Pulmonary artery endothelial cell (primary cell): ENCODE measurements at regions not wholly inside any gene's neighbourhood (a gene's known extent, or its start where the extent isn't known, plus 50 kb on each side); places are given as distances from the start of the nearest gene placed in this dataset.

Experiments used
- DNase-seq: peaks from one replicate; pipeline ENCODE4 v3.0.0-alpha.2; 2011; ENCODE audit warnings: low read depth, low spot score

DNA sequence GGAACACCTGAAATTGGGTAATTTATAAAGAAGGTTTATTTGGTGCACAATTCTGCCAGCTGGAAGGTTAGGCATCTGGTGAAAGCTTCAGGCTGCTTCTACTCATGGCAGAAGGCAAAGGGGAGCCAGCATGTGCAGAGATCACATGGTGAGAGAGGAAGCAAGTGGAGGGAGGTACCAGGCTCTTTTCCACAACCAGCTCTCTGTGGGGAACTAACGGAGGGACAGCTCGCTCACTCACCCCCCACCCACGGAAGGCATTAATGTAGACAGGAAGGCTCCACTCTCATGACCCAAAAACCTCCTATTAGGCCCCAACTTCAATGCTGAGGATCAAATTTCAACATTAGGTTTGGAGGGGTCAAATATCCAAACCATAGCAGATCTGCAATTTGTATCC is 75.6 kb upstream of the ARHGAP32 start:
- no peak for DNase-seq

- no peak for DNase-seq
Measured at GRCh38 chr11:129266536-129266935, 74.4 kb upstream of the ARHGAP32 start.

DNA sequence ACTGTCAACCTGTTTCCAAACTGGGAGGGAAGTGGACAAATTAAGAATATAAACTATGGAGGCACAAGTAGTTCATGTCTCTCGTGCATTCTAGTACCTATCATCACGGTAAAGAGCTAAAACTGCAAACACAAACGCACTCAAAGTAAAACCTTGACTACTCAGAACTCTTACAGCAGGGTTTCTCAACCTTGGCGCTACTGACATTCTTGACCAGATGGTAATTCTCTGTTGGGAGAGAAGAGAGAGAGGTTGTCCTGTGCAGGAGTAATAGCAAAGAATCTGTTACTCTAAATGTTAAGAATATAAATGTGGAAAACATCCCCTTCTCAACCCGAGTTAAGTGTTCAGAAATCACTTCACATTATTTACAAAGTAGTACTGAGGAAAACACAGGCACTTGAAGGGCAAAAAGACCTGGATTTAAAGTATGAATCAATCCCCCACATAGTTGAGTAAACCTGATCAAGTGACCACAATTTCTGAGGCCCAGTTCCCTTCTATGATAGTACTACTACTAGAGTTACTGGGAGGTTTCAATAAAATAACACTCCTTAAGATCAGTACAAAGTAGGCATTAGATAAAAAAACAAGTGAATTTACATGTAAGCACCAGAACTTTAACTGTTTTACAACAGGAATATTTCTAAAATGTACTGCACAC is 73.1 kb upstream of the ARHGAP32 start:
- no peak for DNase-seq

DNA sequence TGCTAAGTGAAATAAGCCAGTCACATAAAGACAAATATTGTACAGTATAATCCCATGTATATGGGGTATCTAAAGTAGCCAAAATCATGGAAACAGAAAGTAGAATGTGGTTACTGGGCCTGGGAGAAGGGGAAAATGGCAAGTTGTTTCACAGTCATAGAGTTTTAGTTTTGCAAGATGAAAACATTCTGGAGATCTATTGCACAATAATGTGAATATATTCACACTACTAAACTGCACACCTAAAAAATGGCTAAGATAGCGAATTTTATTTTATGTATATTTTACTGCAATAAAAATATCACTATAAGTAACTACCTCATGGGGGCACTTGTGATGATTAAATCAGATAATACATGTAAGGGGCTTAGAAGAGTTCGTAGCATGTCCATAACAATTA is 72.0 kb upstream of the ARHGAP32 start:
- no peak for DNase-seq

GRCh38 chr11:129260750-129261149 is 68.6 kb upstream of the ARHGAP32 start:
- DNase-seq: no peak

DNA sequence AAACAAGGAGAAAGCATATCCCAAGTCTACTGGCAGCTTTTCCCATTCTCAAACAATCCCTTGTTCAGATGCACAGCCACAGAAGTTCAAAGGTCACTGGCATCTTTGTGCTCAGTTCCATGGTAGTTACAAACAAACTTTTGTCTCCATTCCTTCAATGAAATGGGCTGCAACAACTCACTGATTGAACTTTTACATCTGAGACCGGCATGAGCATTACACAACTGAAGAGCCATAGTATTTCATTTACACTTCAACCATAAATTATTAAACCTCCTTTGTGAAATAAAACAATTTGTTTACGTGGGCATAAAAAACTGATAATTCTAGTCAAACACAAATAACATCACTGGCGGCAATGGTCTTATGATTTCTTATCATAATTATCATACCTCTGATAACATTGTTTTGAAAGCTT is 67.8 kb upstream of the ARHGAP32 start:
- DNase-seq: no peak

DNA sequence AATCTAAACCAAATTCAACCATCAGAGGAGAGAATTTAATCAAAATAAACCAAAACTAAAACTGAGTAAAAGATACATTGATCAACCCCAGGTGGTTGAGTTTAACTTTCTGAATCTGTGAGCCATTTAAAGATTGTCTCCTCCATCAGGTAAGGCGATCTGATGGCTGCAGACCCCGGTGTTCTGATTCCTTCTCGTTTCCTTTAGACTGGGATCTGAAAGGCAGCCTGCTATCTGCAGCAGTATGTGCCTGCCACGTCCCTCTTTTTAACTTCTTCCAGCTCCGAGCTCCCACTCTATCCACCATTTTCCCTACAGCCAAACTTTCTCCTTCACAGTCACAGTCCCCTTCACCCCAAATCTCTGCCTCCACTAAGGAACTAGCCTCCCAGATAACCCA is 66.1 kb upstream of the ARHGAP32 start:
- no peak for DNase-seq

DNA sequence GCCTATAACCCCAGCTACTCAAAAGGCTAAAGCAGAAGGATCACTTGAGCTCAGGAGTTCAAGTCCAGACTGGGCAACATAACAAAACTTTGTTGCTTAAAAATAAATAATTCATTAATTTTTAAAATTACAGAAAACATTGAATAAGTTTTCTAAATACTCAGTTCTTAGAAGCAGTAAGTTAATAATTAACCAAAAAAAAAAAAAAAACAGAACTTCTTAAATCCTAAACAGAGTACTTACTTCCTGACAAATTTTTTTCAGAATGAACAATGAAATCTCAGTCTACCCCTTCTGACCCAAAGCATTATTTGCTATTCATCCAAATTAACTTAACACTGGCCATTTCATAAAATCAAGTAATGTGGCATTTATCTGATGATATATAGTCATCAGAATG is 65.4 kb upstream of the ARHGAP32 start:
- DNase-seq: no peak

- no peak for DNase-seq
Measured at GRCh38 chr11:129252621-129253020, 60.5 kb upstream of the ARHGAP32 start.

DNA sequence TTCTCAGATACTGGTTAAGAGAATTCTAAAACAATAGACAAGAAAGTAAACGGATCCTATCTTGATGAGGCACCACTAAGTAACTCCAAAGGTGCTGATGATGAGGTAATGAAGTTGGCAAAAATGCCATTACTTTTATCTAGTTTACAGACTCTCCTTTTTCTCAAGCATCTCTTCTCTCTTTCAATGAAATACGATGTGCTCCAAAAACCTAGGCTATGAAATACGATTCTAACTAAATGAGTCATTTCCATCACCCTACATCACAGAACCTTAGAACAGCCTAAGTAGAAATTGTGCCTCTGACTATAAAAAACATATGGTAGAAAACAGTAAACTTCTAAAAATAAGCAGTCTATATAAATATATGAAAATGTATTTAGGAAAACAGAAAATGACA is 58.9 kb upstream of the ARHGAP32 start:
- DNase-seq: no peak

GRCh38 chr11:129249923-129250322 is 57.8 kb upstream of the ARHGAP32 start:
- no peak for DNase-seq

DNA sequence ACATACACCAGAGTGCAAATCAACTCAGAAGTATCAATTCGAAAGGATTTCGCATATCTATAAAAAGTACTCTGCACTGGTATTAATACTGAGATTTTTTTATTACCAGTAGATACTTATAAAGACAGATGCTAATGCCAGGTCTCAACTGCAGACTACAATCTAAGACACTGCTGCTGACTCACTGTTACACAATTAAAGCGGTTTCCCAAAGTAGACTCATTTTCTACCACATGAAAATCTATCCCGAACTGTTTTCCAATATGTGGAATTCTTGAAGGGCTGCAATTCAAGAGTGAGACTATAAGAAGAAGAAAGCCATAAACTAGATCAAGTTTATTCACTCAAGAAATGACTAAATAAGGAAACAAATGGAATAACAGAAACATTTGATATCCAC is 57.2 kb upstream of the ARHGAP32 start:
- no peak for DNase-seq

DNA sequence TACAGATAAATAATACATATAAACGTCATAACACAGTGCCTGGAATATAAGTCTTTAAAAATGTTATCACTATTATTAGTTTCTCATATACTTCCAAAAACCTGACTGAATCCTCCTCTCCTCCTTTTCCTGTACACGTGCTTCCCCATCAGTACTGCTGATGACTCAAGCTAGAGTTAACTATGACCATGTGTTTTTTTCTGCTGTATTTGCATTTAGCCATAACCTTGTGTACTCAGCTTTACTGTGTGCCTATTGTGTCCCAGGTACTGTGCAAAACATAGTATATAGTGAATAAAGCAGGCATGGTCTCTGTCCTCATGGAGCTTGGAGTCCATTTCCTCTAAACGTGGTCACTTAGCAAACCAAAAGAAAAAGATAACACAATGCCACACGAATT is 56.5 kb upstream of the ARHGAP32 start:
- no peak for DNase-seq

DNA sequence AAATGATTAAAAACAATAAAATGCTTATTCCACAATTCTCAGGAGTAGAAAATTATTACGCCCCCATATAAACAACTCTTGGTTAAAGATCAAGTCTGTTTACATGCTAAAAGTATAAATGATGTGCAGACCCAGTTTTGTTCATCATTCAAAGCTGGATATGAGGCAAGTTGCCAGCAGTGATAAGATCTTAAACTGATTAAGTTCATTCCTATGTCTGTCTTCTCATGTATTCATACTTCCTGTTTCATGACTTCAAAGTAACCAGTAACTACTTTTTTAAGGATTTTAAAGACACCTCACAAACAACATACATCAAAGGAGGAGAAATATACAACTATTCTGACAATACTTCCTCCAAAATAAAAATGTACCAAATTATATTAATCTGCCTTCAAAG is 55.0 kb upstream of the ARHGAP32 start:
- DNase-seq: no peak

DNA sequence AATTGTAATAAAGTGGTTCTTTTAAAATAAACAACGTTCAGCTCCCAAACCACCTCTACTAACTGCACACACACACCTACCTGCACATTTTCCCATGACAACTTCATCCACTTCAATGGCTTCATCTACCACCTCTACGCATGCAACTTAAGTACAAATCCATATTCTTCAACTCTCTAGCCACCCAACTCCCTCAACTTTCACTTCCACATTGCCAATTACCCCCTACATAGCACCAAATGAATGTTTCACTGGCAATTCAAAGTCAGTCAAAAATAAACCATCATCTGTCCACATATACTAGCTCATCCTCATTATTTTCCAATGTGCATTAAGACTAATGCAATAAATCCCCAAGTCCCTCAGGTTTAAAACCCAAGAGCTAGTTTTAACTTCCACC is 50.7 kb upstream of the ARHGAP32 start:
- no peak for DNase-seq
